ENCODE measurements at regions not wholly inside any gene's neighbourhood (a gene's known extent, or its start where the extent isn't known, plus 50 kb on each side); places are given as distances from the start of the nearest gene placed in this dataset.

DNA sequence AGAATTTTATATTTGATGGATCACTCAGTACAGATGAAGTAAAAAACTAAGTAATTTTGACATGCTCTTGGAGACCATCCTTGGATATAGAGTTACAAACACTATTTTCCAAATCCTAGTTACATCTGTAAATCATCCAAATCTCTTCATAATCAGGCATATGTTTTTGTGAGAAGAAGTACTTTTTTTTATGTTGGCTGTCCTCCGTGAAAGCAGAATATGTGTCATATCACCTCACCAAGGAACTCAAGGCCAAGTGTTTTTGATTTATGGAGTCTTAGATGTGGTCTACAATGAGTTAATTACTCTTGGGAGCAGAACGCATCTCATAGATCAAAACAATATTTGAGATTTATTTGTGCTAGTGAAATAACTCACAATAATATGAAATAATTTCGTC, 416.5 kb upstream of the TGFBR2 start:
- no peak for DNase-seq
- no peak for FAIRE-seq
- H3K4me3 ChIP-seq (ENCODE audit: low read length in 3 of 3) = no peak overlapping the region
- no peaks in the 10 kb centered on the region for H3K36me3 ChIP-seq (ENCODE audit: control insufficient read depth in 2 of 3, insufficient read depth in 3 of 3, low read length in 3 of 3)
- no peak overlapping the region for H3K9ac ChIP-seq (ENCODE audit: low read length in 3 of 3)
- no peak overlapping the region for H3K27ac ChIP-seq (ENCODE audit: low read depth in 2 of 2, low read length in 2 of 2)
- TF ChIP-seq, protein P1, sequence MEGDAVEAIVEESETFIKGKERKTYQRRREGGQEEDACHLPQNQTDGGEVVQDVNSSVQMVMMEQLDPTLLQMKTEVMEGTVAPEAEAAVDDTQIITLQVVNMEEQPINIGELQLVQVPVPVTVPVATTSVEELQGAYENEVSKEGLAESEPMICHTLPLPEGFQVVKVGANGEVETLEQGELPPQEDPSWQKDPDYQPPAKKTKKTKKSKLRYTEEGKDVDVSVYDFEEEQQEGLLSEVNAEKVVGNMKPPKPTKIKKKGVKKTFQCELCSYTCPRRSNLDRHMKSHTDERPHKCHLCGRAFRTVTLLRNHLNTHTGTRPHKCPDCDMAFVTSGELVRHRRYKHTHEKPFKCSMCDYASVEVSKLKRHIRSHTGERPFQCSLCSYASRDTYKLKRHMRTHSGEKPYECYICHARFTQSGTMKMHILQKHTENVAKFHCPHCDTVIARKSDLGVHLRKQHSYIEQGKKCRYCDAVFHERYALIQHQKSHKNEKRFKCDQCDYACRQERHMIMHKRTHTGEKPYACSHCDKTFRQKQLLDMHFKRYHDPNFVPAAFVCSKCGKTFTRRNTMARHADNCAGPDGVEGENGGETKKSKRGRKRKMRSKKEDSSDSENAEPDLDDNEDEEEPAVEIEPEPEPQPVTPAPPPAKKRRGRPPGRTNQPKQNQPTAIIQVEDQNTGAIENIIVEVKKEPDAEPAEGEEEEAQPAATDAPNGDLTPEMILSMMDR (IDR thresholded peaks at IDR 0.05; ENCODE audit: borderline replicate concordance, extremely low read depth, insufficient read depth) = no peak
- H3K9me3 ChIP-seq (ENCODE audit: control insufficient read depth in 2 of 3, insufficient read depth in 1 of 3, low read length in 3 of 3) = no peaks in the 10 kb centered on the region
- no peaks in the 10 kb centered on the region for H3K4me1 ChIP-seq (ENCODE audit: control insufficient read depth in 2 of 3, insufficient read depth in 2 of 3, low read depth in 1 of 3, low read length in 3 of 3)
- intact Hi-C loops (cut with DNase I) = no loop called here
- H3K27me3 ChIP-seq (ENCODE audit: control insufficient read depth, insufficient read depth, low read length) = no peaks in the 10 kb centered on the region

DNA sequence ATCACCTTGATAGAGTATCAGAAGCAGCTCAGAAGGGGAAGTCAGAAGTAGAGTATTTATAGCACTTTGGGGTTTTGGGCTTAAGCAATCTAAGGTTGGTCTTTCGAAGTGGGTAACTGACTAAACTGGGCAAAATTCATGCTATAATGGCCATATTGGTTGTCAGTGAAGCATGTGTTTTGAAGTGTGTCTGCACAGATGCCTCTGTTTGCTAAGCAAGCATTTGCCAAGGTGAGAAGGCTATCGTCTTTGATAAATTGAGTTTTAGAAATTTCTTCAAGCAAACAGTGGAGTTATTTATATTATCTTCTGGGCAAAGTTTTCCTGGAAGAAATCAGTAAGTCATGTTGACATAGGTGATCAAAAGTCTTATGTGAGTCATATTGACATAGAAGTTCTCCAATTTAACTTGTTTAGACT, 412.8 kb upstream of the TGFBR2 start:
- FAIRE-seq (no peak), DNase-seq (no peak)
- intact Hi-C loops (cut with DNase I) = no loop called here

DNA sequence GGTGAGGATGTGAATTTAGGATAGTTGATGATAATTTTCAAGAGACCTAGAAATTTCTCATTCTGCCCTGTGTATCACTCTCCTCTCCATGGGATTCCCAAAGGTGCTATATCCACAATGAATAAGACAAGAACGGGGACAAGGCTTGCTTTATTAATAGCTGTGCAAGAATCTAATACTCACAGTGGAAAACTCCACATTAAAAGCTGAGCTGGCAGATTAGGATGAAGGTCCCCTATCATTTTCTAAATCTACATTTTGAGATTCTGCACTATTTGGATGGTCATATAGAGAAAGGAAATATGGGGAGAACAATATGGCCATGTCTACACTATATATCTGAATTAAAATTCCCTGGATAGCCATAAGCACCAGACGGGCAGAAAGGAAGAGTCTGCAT, 411.0 kb upstream of the TGFBR2 start:
- no peak overlapping the region for H3K27ac ChIP-seq (ENCODE audit: low read depth in 2 of 2, low read length in 2 of 2)
- H3K4me1 ChIP-seq (ENCODE audit: control insufficient read depth in 2 of 3, insufficient read depth in 2 of 3, low read depth in 1 of 3, low read length in 3 of 3) = peaks cover 0 to 2% (median 0%) of the 10 kb centered on the region in 3 donors
- FAIRE-seq (no peak), DNase-seq (no peak)
- intact Hi-C loops (cut with DNase I) = no loop called here
- H3K27me3 ChIP-seq (ENCODE audit: control insufficient read depth, insufficient read depth, low read length) = no peaks in the 10 kb centered on the region
- no peak overlapping the region for H3K4me3 ChIP-seq (ENCODE audit: low read length in 3 of 3)
- TF ChIP-seq, protein P1 (IDR thresholded peaks at IDR 0.05; ENCODE audit: borderline replicate concordance, extremely low read depth, insufficient read depth) = no peak
- H3K9me3 ChIP-seq (ENCODE audit: control insufficient read depth in 2 of 3, insufficient read depth in 1 of 3, low read length in 3 of 3) = no peaks in the 10 kb centered on the region
- no peak overlapping the region for H3K9ac ChIP-seq (ENCODE audit: low read length in 3 of 3)
- H3K36me3 ChIP-seq (ENCODE audit: control insufficient read depth in 2 of 3, insufficient read depth in 3 of 3, low read length in 3 of 3) = no peaks in the 10 kb centered on the region

More for the DNA sequence above, 412.8 kb upstream of the TGFBR2 start:
- H3K27ac ChIP-seq (ENCODE audit: low read depth in 2 of 2, low read length in 2 of 2) = no peak overlapping the region
- H3K27me3 ChIP-seq (ENCODE audit: control insufficient read depth, insufficient read depth, low read length) = no peaks in the 10 kb centered on the region
- no peaks in the 10 kb centered on the region for H3K9me3 ChIP-seq (ENCODE audit: control insufficient read depth in 2 of 3, insufficient read depth in 1 of 3, low read length in 3 of 3)
- no peaks in the 10 kb centered on the region for H3K36me3 ChIP-seq (ENCODE audit: control insufficient read depth in 2 of 3, insufficient read depth in 3 of 3, low read length in 3 of 3)
- no peak overlapping the region for H3K9ac ChIP-seq (ENCODE audit: low read length in 3 of 3)
- TF ChIP-seq, protein P1 (IDR thresholded peaks at IDR 0.05; ENCODE audit: borderline replicate concordance, extremely low read depth, insufficient read depth) = no peak
- peaks cover 0 to 2% (median 0%) of the 10 kb centered on the region in 3 donors for H3K4me1 ChIP-seq (ENCODE audit: control insufficient read depth in 2 of 3, insufficient read depth in 2 of 3, low read depth in 1 of 3, low read length in 3 of 3)
- no peak overlapping the region for H3K4me3 ChIP-seq (ENCODE audit: low read length in 3 of 3)

DNA sequence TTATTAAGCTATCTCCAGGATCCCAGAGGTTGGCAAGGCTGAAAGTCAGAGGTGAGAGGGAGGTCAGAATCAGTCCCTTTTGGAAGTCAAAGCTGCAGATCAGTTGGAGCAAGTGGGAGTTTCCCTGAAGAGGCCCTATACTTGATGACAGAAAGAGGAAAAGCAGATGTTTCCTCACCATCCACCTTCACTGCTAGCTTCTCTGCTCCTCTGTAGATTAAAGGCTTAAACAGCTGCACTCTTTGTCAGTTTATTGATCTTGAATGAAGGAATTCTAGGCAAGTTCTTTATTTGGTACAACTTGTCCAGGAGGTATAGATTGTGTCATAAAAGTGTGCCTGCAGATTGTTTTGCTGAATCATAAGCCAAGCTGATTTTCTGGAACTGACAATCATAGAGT, 408.2 kb upstream of the TGFBR2 start:
- no peak for FAIRE-seq
- no peak for DNase-seq
- H3K9me3 ChIP-seq (ENCODE audit: control insufficient read depth in 2 of 3, insufficient read depth in 1 of 3, low read length in 3 of 3) = no peaks in the 10 kb centered on the region
- H3K36me3 ChIP-seq (ENCODE audit: control insufficient read depth in 2 of 3, insufficient read depth in 3 of 3, low read length in 3 of 3) = no peaks in the 10 kb centered on the region
- TF ChIP-seq, protein P1 (IDR thresholded peaks at IDR 0.05; ENCODE audit: borderline replicate concordance, extremely low read depth, insufficient read depth) = no peak
- intact Hi-C loops (cut with DNase I) = no loop called here
- H3K27ac ChIP-seq (ENCODE audit: low read depth in 2 of 2, low read length in 2 of 2) = no peak overlapping the region
- H3K27me3 ChIP-seq (ENCODE audit: control insufficient read depth, insufficient read depth, low read length) = no peaks in the 10 kb centered on the region
- no peak overlapping the region for H3K9ac ChIP-seq (ENCODE audit: low read length in 3 of 3)
- H3K4me3 ChIP-seq (ENCODE audit: low read length in 3 of 3) = no peak overlapping the region
- peaks cover 0 to 2% (median 0%) of the 10 kb centered on the region in 3 donors for H3K4me1 ChIP-seq (ENCODE audit: control insufficient read depth in 2 of 3, insufficient read depth in 2 of 3, low read depth in 1 of 3, low read length in 3 of 3)
